HG03135 (cell line): ENCODE measurements at regions not wholly inside any gene's neighbourhood (a gene's known extent, or its start where the extent isn't known, plus 50 kb on each side); places are given as distances from the start of the nearest gene placed in this dataset.
"Not testable (repeated sequence)": the region's sequence is repeated elsewhere in the genome, so short reads cannot be mapped to it uniquely, and the experiment has no call there.

Source experiments
- ATAC-seq: cut with Tn5 transposase; IDR thresholded peaks from one replicate; pipeline ENCODE4 v1.9.1; 2021; ENCODE audit warnings: mild to moderate bottlenecking, moderate library complexity; ENCODE audit not compliant: unreplicated experiment

GRCh38 chr9:33734941-33735835 lies 60.2 kb upstream of the PRSS3 start:
- ATAC-seq = not testable (repeated sequence)

GRCh38 chr9:33737811-33738606 lies 57.4 kb upstream of the PRSS3 start:
- no peak for ATAC-seq

DNA sequence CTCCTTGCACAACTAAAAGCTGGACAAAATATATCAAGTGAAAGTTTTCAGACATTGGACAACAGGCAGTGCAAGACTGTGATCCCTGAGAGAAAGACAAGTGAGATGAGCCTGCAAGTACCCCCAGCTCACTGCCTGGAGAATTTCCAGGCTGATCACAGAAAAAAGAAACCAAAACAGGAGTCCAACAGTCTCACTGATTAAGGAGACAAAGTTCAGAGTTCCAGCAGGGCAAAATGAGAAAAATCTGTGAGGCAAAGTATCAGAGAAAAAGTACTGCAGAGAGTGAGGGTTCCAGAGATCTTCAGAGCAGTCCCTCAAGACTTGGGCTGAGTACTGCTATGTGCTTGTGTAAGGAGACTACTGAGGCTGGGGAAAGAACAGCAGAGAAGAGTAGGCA lies 56.0 kb upstream of the PRSS3 start:
- ATAC-seq = no peak

DNA sequence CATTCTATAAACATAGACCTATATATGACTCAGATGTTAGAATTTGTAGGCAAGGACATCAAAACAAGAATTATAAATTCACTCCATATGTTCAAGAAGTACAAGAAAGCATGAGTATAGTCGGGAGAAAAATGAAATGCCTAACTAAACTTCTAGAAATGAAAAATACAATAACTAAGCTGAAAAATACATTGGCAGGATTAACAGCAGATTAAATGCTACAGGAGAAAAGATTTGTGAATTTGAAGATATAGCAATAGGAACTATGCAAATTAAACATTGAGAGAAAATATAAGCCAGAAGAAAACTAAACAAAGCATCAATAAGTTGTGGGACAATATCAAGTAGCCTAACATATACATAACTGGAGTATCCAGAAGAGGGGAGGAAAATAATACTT lies 55.3 kb upstream of the PRSS3 start:
- no peak for ATAC-seq

- not testable (repeated sequence) for ATAC-seq
Measured at GRCh38 chr9:33740958-33741357, 54.4 kb upstream of the PRSS3 start.

GRCh38 chr9:33742051-33742450 lies 53.3 kb upstream of the PRSS3 start:
- ATAC-seq = no peak

GRCh38 chr9:33742519-33742918 lies 52.8 kb upstream of the PRSS3 start:
- ATAC-seq = no peak
